Calu3 (cell line): ENCODE measurements at regions not wholly inside any gene's neighbourhood (a gene's known extent, or its start where the extent isn't known, plus 50 kb on each side); places are given as distances from the start of the nearest gene placed in this dataset.

Experiments
- BruUV-seq: library from RNA; stranded (reverse); fragments of 400-500 nt; replicated peaks from 2 replicates; lab custom pipeline; 2021; lab: Mats Ljungman, UMichigan
- CTCF ChIA-PET: fragments of 300-600 bp; sonication (Branson Sonifier 250); formaldehyde crosslinking; loops from one replicate; lab custom pipeline; 2022; ENCODE audit warnings: antibody characterized with exemption; lab: Charles Lee
- DNase-seq: peaks from one replicate; pipeline ENCODE4 v3.0.0; 2022
- H3K27ac Mint-ChIP-seq: one replicate; pipeline ENCODE4 v1.8.0; 2022; ENCODE audit warnings: mixed read lengths; ENCODE audit not compliant: unreplicated experiment
- H3K27me3 Mint-ChIP-seq: one replicate; pipeline ENCODE4 v1.8.0; 2022; ENCODE audit warnings: mixed read lengths; ENCODE audit not compliant: unreplicated experiment
- H3K36me3 Mint-ChIP-seq: one replicate; pipeline ENCODE4 v1.8.0; 2022; ENCODE audit warnings: mild to moderate bottlenecking, moderate library complexity, mixed read lengths; ENCODE audit not compliant: insufficient read depth, unreplicated experiment
- H3K4me1 Mint-ChIP-seq: one replicate; pipeline ENCODE4 v1.8.0; 2022; ENCODE audit warnings: mild to moderate bottlenecking, low read depth, mixed read lengths; ENCODE audit not compliant: unreplicated experiment
- H3K4me3 Mint-ChIP-seq: one replicate; pipeline ENCODE4 v1.8.0; 2022; ENCODE audit warnings: mild to moderate bottlenecking, low read depth, moderate library complexity, mixed read lengths; ENCODE audit not compliant: unreplicated experiment
- H3K9me3 Mint-ChIP-seq: one replicate; pipeline ENCODE4 v1.8.0; 2022; ENCODE audit warnings: low read depth, mixed read lengths; ENCODE audit not compliant: unreplicated experiment
- intact Hi-C: fragments of 100-400 bp; cut with micrococcal nuclease; formaldehyde crosslinking; loops from one replicate; pipeline ENCODE4 v1.10.0; 2022; ENCODE audit not compliant: unreplicated experiment
- TF ChIP-seq, protein P1 (sequence below): fragments of 200-600 bp; IDR thresholded peaks from one replicate; pipeline ENCODE4 v1.8.0; 2022; ENCODE audit warnings: antibody characterized with exemption; ENCODE audit not compliant: unreplicated experiment

DNA sequence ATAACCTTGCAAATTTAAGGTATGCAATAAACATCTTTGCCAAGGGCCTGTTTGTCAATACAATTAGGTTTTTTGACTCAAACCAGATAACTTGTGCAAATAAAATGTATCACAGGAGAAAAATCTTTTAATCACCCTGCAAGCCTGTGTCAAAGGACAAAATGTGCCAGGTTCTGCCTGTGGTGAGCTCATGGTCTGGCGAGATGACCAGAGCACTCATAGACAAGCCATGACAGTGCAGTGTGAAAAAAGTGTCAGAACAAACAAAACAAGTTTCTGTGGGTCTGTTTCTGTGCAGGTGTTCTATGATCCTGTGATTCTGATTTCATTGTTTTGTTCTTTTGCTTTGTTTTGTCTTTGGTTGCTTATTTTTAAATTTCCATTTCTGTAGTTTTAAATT is 847.2 kb downstream of the VRK1 start:
- DNase-seq, result no peak
- H3K36me3 Mint-ChIP-seq, result no peaks in the 10 kb centered on the region
- TF ChIP-seq, protein P1, sequence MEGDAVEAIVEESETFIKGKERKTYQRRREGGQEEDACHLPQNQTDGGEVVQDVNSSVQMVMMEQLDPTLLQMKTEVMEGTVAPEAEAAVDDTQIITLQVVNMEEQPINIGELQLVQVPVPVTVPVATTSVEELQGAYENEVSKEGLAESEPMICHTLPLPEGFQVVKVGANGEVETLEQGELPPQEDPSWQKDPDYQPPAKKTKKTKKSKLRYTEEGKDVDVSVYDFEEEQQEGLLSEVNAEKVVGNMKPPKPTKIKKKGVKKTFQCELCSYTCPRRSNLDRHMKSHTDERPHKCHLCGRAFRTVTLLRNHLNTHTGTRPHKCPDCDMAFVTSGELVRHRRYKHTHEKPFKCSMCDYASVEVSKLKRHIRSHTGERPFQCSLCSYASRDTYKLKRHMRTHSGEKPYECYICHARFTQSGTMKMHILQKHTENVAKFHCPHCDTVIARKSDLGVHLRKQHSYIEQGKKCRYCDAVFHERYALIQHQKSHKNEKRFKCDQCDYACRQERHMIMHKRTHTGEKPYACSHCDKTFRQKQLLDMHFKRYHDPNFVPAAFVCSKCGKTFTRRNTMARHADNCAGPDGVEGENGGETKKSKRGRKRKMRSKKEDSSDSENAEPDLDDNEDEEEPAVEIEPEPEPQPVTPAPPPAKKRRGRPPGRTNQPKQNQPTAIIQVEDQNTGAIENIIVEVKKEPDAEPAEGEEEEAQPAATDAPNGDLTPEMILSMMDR, result no peak
- no peak overlapping the region for H3K4me3 Mint-ChIP-seq
- no peak overlapping the region for H3K27ac Mint-ChIP-seq
- CTCF ChIA-PET, result no interaction called here
- peaks cover 21% of the 10 kb centered on the region for H3K9me3 Mint-ChIP-seq
- H3K4me1 Mint-ChIP-seq, result no peaks in the 10 kb centered on the region
- intact Hi-C loops, result no loop called here
- H3K27me3 Mint-ChIP-seq, result no peaks in the 10 kb centered on the region
- BruUV-seq, result no TSS peak

DNA sequence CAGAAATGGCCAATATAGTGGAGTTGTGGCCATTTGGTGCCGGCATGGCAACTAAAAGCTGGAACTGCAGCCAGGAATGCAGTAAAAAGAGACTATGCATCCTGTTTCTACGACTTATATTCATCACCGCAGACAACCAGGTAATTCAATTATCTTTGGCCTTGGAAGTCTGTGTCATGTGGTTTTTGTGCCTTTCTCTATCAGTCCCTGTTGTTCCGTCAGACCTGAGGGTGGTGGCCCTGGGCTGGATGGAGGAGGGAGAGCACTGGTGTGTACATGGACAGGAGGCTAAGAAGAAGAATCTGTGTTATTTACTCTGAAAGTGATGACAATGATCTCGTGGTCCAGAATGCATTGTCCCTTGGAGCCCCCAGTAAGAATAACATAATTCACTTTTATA is 852.6 kb downstream of the VRK1 start:
- no peaks in the 10 kb centered on the region for H3K36me3 Mint-ChIP-seq
- intact Hi-C loops, result no loop called here
- H3K4me1 Mint-ChIP-seq, result no peaks in the 10 kb centered on the region
- peaks cover 10% of the 10 kb centered on the region for H3K9me3 Mint-ChIP-seq
- no peak overlapping the region for H3K4me3 Mint-ChIP-seq
- no peak for DNase-seq
- TF ChIP-seq, protein P1, result no peak
- CTCF ChIA-PET, result no interaction called here
- no peaks in the 10 kb centered on the region for H3K27me3 Mint-ChIP-seq
- no peak overlapping the region for H3K27ac Mint-ChIP-seq
- no TSS peak for BruUV-seq

DNA sequence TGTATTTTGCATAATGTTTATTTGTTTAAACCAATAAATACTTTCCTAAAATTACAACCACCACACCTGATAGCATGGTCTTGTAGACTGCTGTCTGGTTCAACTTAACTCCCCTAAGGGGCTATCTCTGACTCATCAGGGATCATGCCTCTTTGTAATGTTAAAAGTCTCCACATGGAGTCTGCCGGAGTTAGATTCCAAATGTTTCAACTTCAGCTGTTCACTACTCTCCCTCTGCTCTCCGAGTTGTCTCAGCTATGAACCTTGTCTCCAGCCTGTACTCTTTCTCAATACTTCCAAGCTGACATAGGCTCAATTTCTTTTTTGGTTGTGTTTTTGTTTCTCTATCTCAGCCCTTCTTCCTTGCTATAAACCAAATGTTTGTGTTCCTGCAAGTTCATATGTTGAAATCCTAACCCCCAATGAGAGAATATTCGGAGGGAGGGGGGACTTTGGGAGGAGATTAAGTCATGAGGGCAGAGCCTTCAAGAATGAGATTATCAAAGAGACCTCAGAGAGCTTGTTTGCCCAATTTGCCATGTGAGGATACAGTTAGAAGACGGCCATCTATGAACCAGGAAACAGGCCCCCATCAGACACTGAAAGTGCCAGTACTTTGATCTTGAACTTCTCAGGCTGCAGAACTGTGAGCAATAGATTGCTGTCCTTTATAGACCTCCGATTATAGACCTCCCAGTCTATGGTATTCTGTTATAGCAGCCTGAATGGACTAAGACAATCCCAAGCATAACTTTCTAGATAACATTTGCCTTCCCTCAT is 858.2 kb downstream of the VRK1 start:
- CTCF ChIA-PET, result no interaction called here
- Mint-ChIP-seq H3K4me1 (no peaks in the 10 kb centered on the region), H3K4me3 (no peak overlapping the region), H3K36me3 (no peaks in the 10 kb centered on the region), H3K9me3 (peaks cover 4% of the 10 kb centered on the region), H3K27ac (no peak overlapping the region), H3K27me3 (no peaks in the 10 kb centered on the region)
- DNase-seq, result no peak
- TF ChIP-seq, protein P1, result no peak
- BruUV-seq, result no TSS peak
- intact Hi-C loops, result no loop called here

DNA sequence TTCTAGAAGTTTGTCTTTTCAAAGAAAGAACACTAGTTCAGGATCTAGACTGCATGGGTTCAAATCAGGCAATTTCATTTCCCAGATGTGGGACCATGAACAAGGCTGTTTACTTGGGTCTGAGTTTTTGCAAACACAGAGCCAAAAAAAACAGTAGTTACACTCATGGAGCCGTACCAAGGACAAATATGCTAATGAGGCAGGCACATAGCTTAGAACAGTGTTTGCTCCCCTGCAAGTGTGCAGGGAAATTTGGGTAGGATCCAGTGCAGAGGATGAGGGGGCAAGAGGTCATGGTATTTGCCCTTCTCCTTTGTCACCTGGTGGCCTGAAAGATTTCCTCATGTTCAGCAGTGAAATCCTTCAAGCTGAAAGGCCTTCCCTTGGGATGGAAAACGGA is 860.4 kb downstream of the VRK1 start:
- Mint-ChIP-seq H3K27me3 (no peaks in the 10 kb centered on the region), H3K4me1 (no peaks in the 10 kb centered on the region), H3K4me3 (no peak overlapping the region), H3K36me3 (no peaks in the 10 kb centered on the region), H3K9me3 (peaks cover 10% of the 10 kb centered on the region), H3K27ac (no peak overlapping the region)
- TF ChIP-seq, protein P1, result no peak
- DNase-seq, result no peak
- intact Hi-C loops, result no loop called here
- no TSS peak for BruUV-seq
- CTCF ChIA-PET, result no interaction called here
